ENCODE measurements at regions not wholly inside any gene's neighbourhood (a gene's known extent, or its start where the extent isn't known, plus 50 kb on each side); places are given as distances from the start of the nearest gene placed in this dataset.

- TF ChIP-seq BHLHE40 (IDR thresholded peaks at IDR 0.05; ENCODE audit: low read depth, low read length) (peak; percentile 13; the same call in 1 of the 2 replicates), FOS (IDR thresholded peaks at IDR 0.05; ENCODE audit: low read depth, low read length) (no peak)
- Histone ChIP-seq H3K27me3 (ENCODE audit: control insufficient read depth, insufficient read depth, low read length) (no peaks in the 10 kb centered on the region; the same call in 1 of the 2 replicates), H2BK20ac (ENCODE audit: low read depth, low read length) (no peak overlapping the region), H3K36me3 (ENCODE audit: control insufficient read depth, insufficient read depth, low read length) (no peaks in the 10 kb centered on the region), H3K23ac (ENCODE audit: low read depth, low read length) (no peak overlapping the region), H2BK15ac (ENCODE audit: low read depth, low read length) (no peak overlapping the region), H2BK5ac (ENCODE audit: low read depth, low read length, poor library complexity, severe bottlenecking) (no peak overlapping the region), H2AK5ac (ENCODE audit: low read depth, low read length) (no peak overlapping the region), H4K91ac (ENCODE audit: insufficient read depth, low read depth, low read length) (no peak overlapping the region), H3K4me1 (ENCODE audit: control insufficient read depth, insufficient read depth, low read length) (no peaks in the 10 kb centered on the region), H3K79me1 (ENCODE audit: low read depth in 1 of 2, low read length in 2 of 2) (no peaks in the 10 kb centered on the region), H3K4ac (ENCODE audit: low read depth, low read length) (no peak overlapping the region), H2AFZ (replicated peaks; ENCODE audit: low read length, poor library complexity) (no peak overlapping the region), H2BK120ac (ENCODE audit: low read depth, low read length) (no peak overlapping the region), H3K9me1 (ENCODE audit: insufficient read depth, low read length) (no peaks in the 10 kb centered on the region), H3K4me3 (ENCODE audit: insufficient read depth, low read depth, low read length) (no peak overlapping the region), H3K9me3 (ENCODE audit: control insufficient read depth, insufficient read depth, low read length) (no peaks in the 10 kb centered on the region), H3K27ac (ENCODE audit: insufficient read depth, low read length) (no peak overlapping the region), H3K4me2 (ENCODE audit: low read depth, low read length) (no peak overlapping the region), H4K20me1 (ENCODE audit: insufficient read depth, low read length) (no peaks in the 10 kb centered on the region), H3K18ac (ENCODE audit: low read depth, low read length) (no peak overlapping the region), H3K14ac (replicated peaks; ENCODE audit: low read depth, low read length) (no peak overlapping the region), H3K9ac (ENCODE audit: low read depth, low read length) (no peak overlapping the region), H2AK9ac (replicated peaks; ENCODE audit: low read depth, low read length, poor library complexity) (no peak overlapping the region), H3K56ac (ENCODE audit: extremely low read depth, insufficient read depth, low read length) (no peak overlapping the region), H4K8ac (ENCODE audit: low read depth in 2 of 2, low read length in 2 of 2) (no peak overlapping the region), H4K5ac (ENCODE audit: low read depth, low read length) (no peak overlapping the region)
- ChIA-PET POLR2A (ENCODE audit: unreplicated experiment) (no interaction called here), CTCF (no interaction called here)
- no CpG with 5 or more reads among the region's 2 CpGs for WGBS, 2 experiments (ENCODE audit: extremely low coverage in 2 of 2, insufficient read length in 1 of 2)
- intact Hi-C loops (cut with micrococcal nuclease) (no loop called here), dilution Hi-C loops (cut with HindIII; ENCODE audit: low sequenced_read_pairs, unreplicated experiment) (no loop called here), in situ Hi-C loops (cut with MboI; ENCODE audit: low sequenced_read_pairs) (no loop called here)
- ATAC-seq (ENCODE audit: low read depth): no peak
- no TSS peak for BruUV-seq (replicated peaks)
- DNase-seq: no peak
Observed at GRCh38 chr13:109427148-109427547, 359.2 kb downstream of the IRS2 start.

Data from IMR-90 (cell line).